NCI-H2107 treated with DMSO at 0.1 percent for 48 hours (cell line): ENCODE measurements at regions not wholly inside any gene's neighbourhood (a gene's known extent, or its start where the extent isn't known, plus 50 kb on each side); places are given as distances from the start of the nearest gene placed in this dataset.
"Not testable (repeated sequence)": the region's sequence is repeated elsewhere in the genome, so short reads cannot be mapped to it uniquely, and the experiment has no call there.

Experiments used
- DNase-seq: peaks from one replicate; lab custom pipeline; 2025; ENCODE audit not compliant: unreplicated experiment; lab: John Stamatoyannopoulos, UW

- no peak for DNase-seq
Measured at GRCh38 chr14:48615618-48616017, 940.2 kb upstream of the MDGA2 start.

GRCh38 chr14:48614003-48614402 is 938.6 kb upstream of the MDGA2 start:
- no peak for DNase-seq

- DNase-seq, result not testable (repeated sequence)
Measured at GRCh38 chr14:48606960-48607359, 931.6 kb upstream of the MDGA2 start.

- DNase-seq, result no peak
Measured at GRCh38 chr14:48598458-48598857, 923.1 kb upstream of the MDGA2 start.

GRCh38 chr14:48586099-48586498 is 910.7 kb upstream of the MDGA2 start:
- no peak for DNase-seq

- DNase-seq, result no peak
Measured at GRCh38 chr14:48584031-48584430, 908.6 kb upstream of the MDGA2 start.

- no peak for DNase-seq
Measured at GRCh38 chr14:48582938-48583337, 907.5 kb upstream of the MDGA2 start.

GRCh38 chr14:48580692-48581091 is 905.3 kb upstream of the MDGA2 start:
- DNase-seq, result no peak

- DNase-seq, result no peak
Measured at GRCh38 chr14:48575772-48576171, 900.4 kb upstream of the MDGA2 start.

- no peak for DNase-seq
Measured at GRCh38 chr14:48568688-48569087, 893.3 kb upstream of the MDGA2 start.

GRCh38 chr14:48568252-48568651 is 892.8 kb upstream of the MDGA2 start:
- DNase-seq, result no peak

GRCh38 chr14:48563489-48563888 is 888.1 kb upstream of the MDGA2 start:
- DNase-seq, result no peak

- not testable (repeated sequence) for DNase-seq
Measured at GRCh38 chr14:48561438-48561837, 886.0 kb upstream of the MDGA2 start.

GRCh38 chr14:48560421-48560820 is 885.0 kb upstream of the MDGA2 start:
- DNase-seq, result no peak

- no peak for DNase-seq
Measured at GRCh38 chr14:48553443-48553842, 878.0 kb upstream of the MDGA2 start.

- DNase-seq, result no peak
Measured at GRCh38 chr14:48546996-48547395, 871.6 kb upstream of the MDGA2 start.

- no peak for DNase-seq
Measured at GRCh38 chr14:48537600-48537999, 862.2 kb upstream of the MDGA2 start.

- DNase-seq, result no peak
Measured at GRCh38 chr14:48536318-48536717, 860.9 kb upstream of the MDGA2 start.

GRCh38 chr14:48527832-48528231 is 852.4 kb upstream of the MDGA2 start:
- DNase-seq, result no peak

GRCh38 chr14:48526307-48526706 is 850.9 kb upstream of the MDGA2 start:
- DNase-seq, result no peak

- peak; percentile 82 for DNase-seq
Measured at GRCh38 chr14:48504921-48505320, 829.5 kb upstream of the MDGA2 start.

- no peak for DNase-seq
Measured at GRCh38 chr14:48490756-48491155, 815.4 kb upstream of the MDGA2 start.

GRCh38 chr14:48473944-48474343 is 798.5 kb upstream of the MDGA2 start:
- no peak for DNase-seq

GRCh38 chr14:48456051-48456450 is 780.6 kb upstream of the MDGA2 start:
- DNase-seq, result no peak
